Panc1 (cell line): ENCODE measurements at regions not wholly inside any gene's neighbourhood (a gene's known extent, or its start where the extent isn't known, plus 50 kb on each side); places are given as distances from the start of the nearest gene placed in this dataset.
A peak's percentile ranks its signal among the peaks of the same experiment; 100 is the strongest.

ENCODE experiments used
- ATAC-seq: fragments of 200-7000 bp; cut with Tn5 transposase; 2 replicates; pipeline ENCODE4 v1.9.1; 2020; ENCODE audit warnings: mild to moderate bottlenecking, moderate library complexity
- BruUV-seq: library from RNA; stranded (reverse); fragments of 400-500 nt; replicated peaks from 2 replicates; lab custom pipeline; 2021; lab: Mats Ljungman, UMichigan
- CTCF ChIA-PET: fragments of 300-600 bp; sonication (Branson Sonifier 250); formaldehyde crosslinking; loops from one replicate; lab custom pipeline; 2022; ENCODE audit warnings: antibody characterized with exemption; lab: Charles Lee
- POLR2A ChIA-PET: fragments of 300-600 bp; sonication (Branson Sonifier 250); formaldehyde crosslinking; loops from one replicate; lab custom pipeline; 2022; ENCODE audit warnings: antibody characterized with exemption; lab: Charles Lee
- DNase-seq: peaks from one replicate; pipeline ENCODE4 v3.0.0-alpha.2; 2010; ENCODE audit warnings: low read depth, low spot score
- H3K27ac ChIP-seq: 2 replicates; pipeline ENCODE4 v1.5.1; 2011; ENCODE audit warnings: mild to moderate bottlenecking, low read length, inconsistent platforms
- H3K27me3 ChIP-seq: fragments of 200-500 bp; sonication (Bioruptor generic); 2 replicates; pipeline ENCODE4 v1.6.0; 2014; ENCODE audit warnings: low read length, inconsistent platforms; ENCODE audit not compliant: control insufficient read depth, insufficient read depth
- H3K36me3 ChIP-seq: fragments of 200-500 bp; sonication (Bioruptor generic); 2 replicates; pipeline ENCODE4 v1.5.1; 2014; ENCODE audit warnings: inconsistent platforms, mild to moderate bottlenecking, low read length, moderate library complexity; ENCODE audit not compliant: control insufficient read depth, insufficient read depth
- H3K4me1 ChIP-seq: 2 replicates; pipeline ENCODE4 v1.5.1; 2011; ENCODE audit warnings: inconsistent platforms, mild to moderate bottlenecking, low read length, moderate library complexity; ENCODE audit not compliant: control insufficient read depth, insufficient read depth
- H3K4me3 ChIP-seq, 2 experiments: 2 replicates each; pipeline ENCODE4 v1.5.1; 2011 to 2012; ENCODE audit warnings: low read depth in 2 of 2, low read length in 2 of 2, mild to moderate bottlenecking in 2 of 2, inconsistent platforms in 1 of 2, moderate library complexity in 1 of 2
- H3K9me3 ChIP-seq: fragments of 200-500 bp; sonication (Bioruptor generic); 2 replicates; pipeline ENCODE4 v1.5.1; 2014; ENCODE audit warnings: low read depth, mild to moderate bottlenecking, inconsistent platforms, low read length, moderate library complexity; ENCODE audit not compliant: control insufficient read depth, insufficient read depth
- POLR2AphosphoS5 ChIP-seq: IDR thresholded peaks from 2 replicates; pipeline ENCODE4 v1.6.1; 2012; ENCODE audit warnings: mild to moderate bottlenecking, low read depth, low read length, moderate library complexity
- SIN3A ChIP-seq: IDR thresholded peaks from 2 replicates; pipeline ENCODE4 v1.6.1; 2012; ENCODE audit warnings: low read depth, mild to moderate bottlenecking, low read length, moderate library complexity, borderline replicate concordance; ENCODE audit not compliant: insufficient read depth
- TCF7L2 ChIP-seq: IDR thresholded peaks from 2 replicates; pipeline ENCODE4 v1.6.1; 2011; ENCODE audit warnings: mild to moderate bottlenecking, low read depth, low read length, inconsistent platforms
- in situ Hi-C: cut with HindIII; loops from 2 replicates; pipeline ENCODE4 v1.10.0; 2016; ENCODE audit warnings: low sequenced_read_pairs, low pct_unique_long_range_greater_than_20kb
- intact Hi-C: fragments of 100-400 bp; cut with micrococcal nuclease; formaldehyde crosslinking; loops from one replicate; pipeline ENCODE4 v1.10.0; 2022; ENCODE audit not compliant: unreplicated experiment
- TF ChIP-seq, protein P1 (sequence below), 2 experiments: IDR thresholded peaks; 2 replicates each; pipeline ENCODE4 v1.6.1; 2011 to 2012; ENCODE audit warnings: low read depth in 2 of 2, control low read depth in 1 of 2, low read length in 1 of 2, mild to moderate bottlenecking in 1 of 2, moderate library complexity in 1 of 2; ENCODE audit not compliant: insufficient read depth in 1 of 2
- TF ChIP-seq, protein P2 (sequence below): fragments of 450-650 bp; IDR thresholded peaks from 2 replicates; pipeline ENCODE4 v1.5.1; 2017; ENCODE audit warnings: mild to moderate bottlenecking

DNA sequence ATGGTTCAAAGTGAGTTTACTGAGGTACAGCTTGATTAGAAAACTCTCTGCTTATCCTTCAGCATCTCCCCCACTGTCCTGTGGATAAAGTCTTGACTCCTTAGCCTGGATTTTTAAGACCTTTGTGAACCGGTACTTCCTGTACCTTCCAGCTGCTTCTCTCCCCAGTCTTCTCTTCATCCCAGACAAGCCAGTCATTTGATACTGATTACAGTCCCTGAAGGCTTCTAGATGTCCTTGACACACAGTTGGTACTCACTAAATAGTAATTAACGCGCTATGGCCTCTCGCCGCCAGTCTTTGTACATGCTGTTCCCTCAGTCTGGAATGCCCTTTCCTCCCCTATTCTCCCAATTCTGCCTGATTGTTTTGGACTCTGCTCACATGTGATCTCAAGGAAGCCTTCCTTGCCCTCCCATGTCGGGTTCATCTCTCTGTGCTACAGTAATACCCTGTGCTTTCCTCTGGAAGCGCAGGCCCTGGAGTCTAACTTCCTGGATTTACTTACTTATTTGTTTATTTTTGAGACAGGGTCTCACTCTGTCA, 50.6 kb upstream of the PTGR2 start:
- in situ Hi-C loops: no loop called here
- BruUV-seq: no TSS peak

DNA sequence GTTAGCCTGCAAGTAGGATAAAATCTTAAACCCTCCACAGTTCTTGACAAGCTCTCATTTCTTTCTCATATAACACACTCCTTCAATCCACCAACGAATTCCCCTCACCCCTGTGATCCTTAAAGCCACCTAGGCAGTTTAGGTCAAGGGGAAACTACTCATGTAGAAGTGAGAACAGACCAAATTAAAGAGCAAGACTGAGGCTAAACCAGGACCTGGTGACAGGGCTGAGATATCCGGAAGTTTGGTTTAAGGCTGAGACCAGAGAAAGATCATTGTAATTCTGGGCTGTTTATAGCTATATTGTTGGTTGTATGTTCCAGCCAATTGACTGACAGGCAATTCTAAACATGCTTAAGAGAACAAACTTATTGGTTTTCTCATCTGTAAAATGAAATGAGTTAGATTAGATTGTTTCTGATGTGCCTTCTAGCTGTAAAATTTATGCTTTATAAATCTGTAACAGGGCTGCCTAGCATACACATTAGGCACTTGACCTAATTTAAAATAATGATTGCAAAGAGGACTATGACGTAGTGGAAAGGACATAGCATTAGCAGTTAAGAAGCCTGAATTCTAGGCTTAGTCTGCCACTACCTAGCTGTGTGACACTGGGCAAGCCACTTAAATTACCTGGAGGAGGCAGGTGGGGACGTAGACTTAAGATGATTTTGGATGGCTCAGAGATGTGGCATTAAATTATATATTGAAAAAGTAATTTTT, 53.9 kb upstream of the PTGR2 start:
- Histone ChIP-seq H3K27ac (peak overlapping the region; percentile 40; the same call in 1 of the 2 replicates), H3K4me1 (peaks cover 7% of the 10 kb centered on the region; the same call in 1 of the 2 replicates), H3K27me3 (no peaks in the 10 kb centered on the region), H3K36me3 (no peaks in the 10 kb centered on the region), H3K9me3 (no peaks in the 10 kb centered on the region), H3K4me3 (no peak overlapping the region)
- in situ Hi-C loops (no loop called here), intact Hi-C loops (no loop called here)
- CTCF ChIA-PET: no interaction called here
- no TSS peak for BruUV-seq
- no peak for ATAC-seq
- DNase-seq: no peak
- POLR2A ChIA-PET: no interaction called here
- TF ChIP-seq, protein P1, sequence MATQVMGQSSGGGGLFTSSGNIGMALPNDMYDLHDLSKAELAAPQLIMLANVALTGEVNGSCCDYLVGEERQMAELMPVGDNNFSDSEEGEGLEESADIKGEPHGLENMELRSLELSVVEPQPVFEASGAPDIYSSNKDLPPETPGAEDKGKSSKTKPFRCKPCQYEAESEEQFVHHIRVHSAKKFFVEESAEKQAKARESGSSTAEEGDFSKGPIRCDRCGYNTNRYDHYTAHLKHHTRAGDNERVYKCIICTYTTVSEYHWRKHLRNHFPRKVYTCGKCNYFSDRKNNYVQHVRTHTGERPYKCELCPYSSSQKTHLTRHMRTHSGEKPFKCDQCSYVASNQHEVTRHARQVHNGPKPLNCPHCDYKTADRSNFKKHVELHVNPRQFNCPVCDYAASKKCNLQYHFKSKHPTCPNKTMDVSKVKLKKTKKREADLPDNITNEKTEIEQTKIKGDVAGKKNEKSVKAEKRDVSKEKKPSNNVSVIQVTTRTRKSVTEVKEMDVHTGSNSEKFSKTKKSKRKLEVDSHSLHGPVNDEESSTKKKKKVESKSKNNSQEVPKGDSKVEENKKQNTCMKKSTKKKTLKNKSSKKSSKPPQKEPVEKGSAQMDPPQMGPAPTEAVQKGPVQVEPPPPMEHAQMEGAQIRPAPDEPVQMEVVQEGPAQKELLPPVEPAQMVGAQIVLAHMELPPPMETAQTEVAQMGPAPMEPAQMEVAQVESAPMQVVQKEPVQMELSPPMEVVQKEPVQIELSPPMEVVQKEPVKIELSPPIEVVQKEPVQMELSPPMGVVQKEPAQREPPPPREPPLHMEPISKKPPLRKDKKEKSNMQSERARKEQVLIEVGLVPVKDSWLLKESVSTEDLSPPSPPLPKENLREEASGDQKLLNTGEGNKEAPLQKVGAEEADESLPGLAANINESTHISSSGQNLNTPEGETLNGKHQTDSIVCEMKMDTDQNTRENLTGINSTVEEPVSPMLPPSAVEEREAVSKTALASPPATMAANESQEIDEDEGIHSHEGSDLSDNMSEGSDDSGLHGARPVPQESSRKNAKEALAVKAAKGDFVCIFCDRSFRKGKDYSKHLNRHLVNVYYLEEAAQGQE (IDR thresholded peaks at IDR 0.05; ENCODE audit: insufficient read depth in 1 of 2, low read depth in 2 of 2, low read length in 1 of 2): no peak
- TF ChIP-seq TCF7L2 (no peak), POLR2AphosphoS5 (no peak), SIN3A (no peak)
- TF ChIP-seq, protein P2, sequence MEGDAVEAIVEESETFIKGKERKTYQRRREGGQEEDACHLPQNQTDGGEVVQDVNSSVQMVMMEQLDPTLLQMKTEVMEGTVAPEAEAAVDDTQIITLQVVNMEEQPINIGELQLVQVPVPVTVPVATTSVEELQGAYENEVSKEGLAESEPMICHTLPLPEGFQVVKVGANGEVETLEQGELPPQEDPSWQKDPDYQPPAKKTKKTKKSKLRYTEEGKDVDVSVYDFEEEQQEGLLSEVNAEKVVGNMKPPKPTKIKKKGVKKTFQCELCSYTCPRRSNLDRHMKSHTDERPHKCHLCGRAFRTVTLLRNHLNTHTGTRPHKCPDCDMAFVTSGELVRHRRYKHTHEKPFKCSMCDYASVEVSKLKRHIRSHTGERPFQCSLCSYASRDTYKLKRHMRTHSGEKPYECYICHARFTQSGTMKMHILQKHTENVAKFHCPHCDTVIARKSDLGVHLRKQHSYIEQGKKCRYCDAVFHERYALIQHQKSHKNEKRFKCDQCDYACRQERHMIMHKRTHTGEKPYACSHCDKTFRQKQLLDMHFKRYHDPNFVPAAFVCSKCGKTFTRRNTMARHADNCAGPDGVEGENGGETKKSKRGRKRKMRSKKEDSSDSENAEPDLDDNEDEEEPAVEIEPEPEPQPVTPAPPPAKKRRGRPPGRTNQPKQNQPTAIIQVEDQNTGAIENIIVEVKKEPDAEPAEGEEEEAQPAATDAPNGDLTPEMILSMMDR: no peak

More for the DNA sequence above, 50.6 kb upstream of the PTGR2 start:
- Histone ChIP-seq H3K4me1 (peaks cover 7% of the 10 kb centered on the region; the same call in 1 of the 2 replicates), H3K9me3 (no peaks in the 10 kb centered on the region), H3K27ac (no peak overlapping the region), H3K27me3 (no peaks in the 10 kb centered on the region), H3K4me3 (no peak overlapping the region), H3K36me3 (no peaks in the 10 kb centered on the region)
- ChIA-PET POLR2A (no interaction called here), CTCF (no interaction called here)
- DNase-seq (no peak), ATAC-seq (no peak)
- TF ChIP-seq, protein P2: no peak
- TF ChIP-seq SIN3A (no peak), TCF7L2 (no peak), POLR2AphosphoS5 (no peak)
- TF ChIP-seq, protein P1 (IDR thresholded peaks at IDR 0.05; ENCODE audit: insufficient read depth in 1 of 2, low read depth in 2 of 2, low read length in 1 of 2): no peak
- intact Hi-C loops: no loop called here
